Right lung (tissue), 2 donors: ENCODE measurements at regions not wholly inside any gene's neighbourhood (a gene's known extent, or its start where the extent isn't known, plus 50 kb on each side); places are given as distances from the start of the nearest gene placed in this dataset.

ENCODE experiments used
- DNase-seq, 2 donors: peaks; one replicate each; pipeline ENCODE4 v3.0.0-alpha.2; 2013

GRCh38 chr2:163541943-163542342, 193.9 kb downstream of the FIGN start:
- no peak for DNase-seq

GRCh38 chr2:163541495-163541894, 194.3 kb downstream of the FIGN start:
- no peak for DNase-seq

- no peak for DNase-seq
Observed at GRCh38 chr2:163528640-163529217, 207.1 kb downstream of the FIGN start.

GRCh38 chr2:163527381-163527780, 208.4 kb downstream of the FIGN start:
- no peak for DNase-seq

GRCh38 chr2:163518762-163519161, 217.0 kb downstream of the FIGN start:
- DNase-seq: no peak

- no peak for DNase-seq
Observed at GRCh38 chr2:163515836-163516235, 220.0 kb downstream of the FIGN start.

GRCh38 chr2:163505281-163505680, 230.5 kb downstream of the FIGN start:
- DNase-seq: no peak

- DNase-seq: no peak
Observed at GRCh38 chr2:163493359-163494298, 242.2 kb downstream of the FIGN start.

GRCh38 chr2:163491850-163492249, 244.0 kb downstream of the FIGN start:
- DNase-seq: no peak

GRCh38 chr2:163490281-163490680, 245.5 kb downstream of the FIGN start:
- DNase-seq: no peak

- DNase-seq: no peak
Observed at GRCh38 chr2:163481515-163481914, 254.3 kb downstream of the FIGN start.

- DNase-seq: no peak
Observed at GRCh38 chr2:163479599-163479998, 256.2 kb downstream of the FIGN start.

GRCh38 chr2:163475815-163476214, 260.0 kb downstream of the FIGN start:
- no peak for DNase-seq

- no peak for DNase-seq
Observed at GRCh38 chr2:163474889-163475288, 260.9 kb downstream of the FIGN start.

- no peak for DNase-seq
Observed at GRCh38 chr2:163474319-163474744, 261.5 kb downstream of the FIGN start.

- DNase-seq: no peak
Observed at GRCh38 chr2:163471947-163472346, 263.9 kb downstream of the FIGN start.

- no peak for DNase-seq
Observed at GRCh38 chr2:163469561-163469962, 266.2 kb downstream of the FIGN start.

- DNase-seq: no peak
Observed at GRCh38 chr2:163467251-163467630, 268.6 kb downstream of the FIGN start.

- peak in 1 of 2 donors; percentile 12 for DNase-seq
Observed at GRCh38 chr2:163466331-163467250, 269.2 kb downstream of the FIGN start.

GRCh38 chr2:163465440-163465839, 270.4 kb downstream of the FIGN start:
- peak in 1 of 2 donors; percentile 26 for DNase-seq

GRCh38 chr2:163463411-163463810, 272.4 kb downstream of the FIGN start:
- DNase-seq: no peak

GRCh38 chr2:163462993-163463392, 272.8 kb downstream of the FIGN start:
- DNase-seq: no peak
